Muscle of arm (tissue), 1 donor: ENCODE measurements at regions not wholly inside any gene's neighbourhood (a gene's known extent, or its start where the extent isn't known, plus 50 kb on each side); places are given as distances from the start of the nearest gene placed in this dataset.

Experiments used
- DNase-seq: peaks from one replicate; pipeline ENCODE4 v3.0.0-alpha.2; 2013

- DNase-seq, result no peak
Measured at GRCh38 chr6:167774881-167775280, 51.8 kb upstream of the AFDN start.

GRCh38 chr6:167776906-167777627 lies 49.6 kb upstream of the AFDN start:
- DNase-seq, result no peak
